ENCODE measurements at regions not wholly inside any gene's neighbourhood (a gene's known extent, or its start where the extent isn't known, plus 50 kb on each side); places are given as distances from the start of the nearest gene placed in this dataset.

DNA sequence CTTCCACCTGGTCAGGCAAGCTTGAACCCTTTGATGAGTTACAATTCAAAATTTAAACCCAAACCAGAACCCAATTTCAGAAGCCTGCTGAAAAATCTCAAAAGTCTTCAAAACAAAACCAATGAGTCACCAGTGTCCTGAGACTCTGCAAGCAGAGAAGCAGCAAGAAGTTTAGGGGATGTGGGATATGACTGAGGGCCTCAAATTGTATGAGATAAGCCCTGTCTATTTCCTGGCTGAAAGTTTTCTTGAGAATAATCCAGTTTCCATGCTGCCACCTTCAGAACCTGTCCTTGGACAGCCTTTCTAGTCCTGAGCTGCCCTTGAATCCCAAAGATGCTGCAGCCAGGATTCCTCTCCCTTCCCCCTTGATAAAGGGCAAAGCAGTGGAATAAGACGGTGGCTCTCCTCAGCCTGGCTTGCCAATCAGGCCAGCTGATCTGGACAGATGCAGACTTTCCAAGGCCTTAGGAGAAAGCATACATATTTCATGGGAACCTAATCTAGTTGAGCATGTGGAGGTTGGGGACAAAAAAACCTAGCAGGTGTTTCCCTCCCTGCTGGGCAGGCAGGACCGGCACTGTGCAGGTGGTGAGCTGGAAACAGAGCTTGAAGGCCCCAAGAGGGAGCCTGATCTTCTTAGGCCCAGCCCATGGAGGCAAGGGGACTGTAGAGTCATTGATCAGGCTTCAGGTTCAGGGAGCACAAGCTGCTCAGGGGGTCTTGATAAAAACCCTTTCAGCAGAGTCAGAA is 278.0 kb upstream of the MGAT5 start:
- Histone ChIP-seq H3K36me3 (replicated peaks in 1 of 2; ENCODE audit: control insufficient read depth in 1 of 2, insufficient read depth in 2 of 2, low read length in 1 of 2) (no peaks in the 10 kb centered on the region), H3K9ac (no peak overlapping the region), H3K27me3 (ENCODE audit: insufficient read depth) (no peaks in the 10 kb centered on the region), H3K9me2 (no peaks in the 10 kb centered on the region), H3K9me3 (no peaks in the 10 kb centered on the region), H3K79me2 (ENCODE audit: insufficient read depth) (no peaks in the 10 kb centered on the region), H3K4me1 (ENCODE audit: control insufficient read depth in 1 of 2, insufficient read depth in 2 of 2, low read depth in 1 of 2, low read length in 1 of 2) (no peaks in the 10 kb centered on the region), H3K4me2 (no peak overlapping the region), H2AFZ (ENCODE audit: low read depth) (no peak overlapping the region), H3K27ac (ENCODE audit: low read depth in 2 of 2, low read length in 1 of 2) (no peak overlapping the region), H3F3A (replicated peaks; ENCODE audit: insufficient read depth) (no peaks in the 10 kb centered on the region), H4K20me1 (ENCODE audit: insufficient read depth) (no peaks in the 10 kb centered on the region), H3K4me3 (ENCODE audit: low read depth in 2 of 2, low read length in 1 of 2) (no peak overlapping the region)
- ChIA-PET POLR2A (no interaction called here), CTCF (interaction anchor here (0.6 kb wide), 1 partner anchor 34 kb away, joined by 3 read pairs; no protein-coding TSS in a partner anchor)
- no peak for TF ChIP-seq EZH2phosphoT487 (IDR thresholded peaks at IDR 0.05; ENCODE audit: borderline replicate concordance, low read depth)
- no peak for TF ChIP-seq MEF2A (IDR thresholded peaks at IDR 0.05; ENCODE audit: borderline replicate concordance, low read depth)
- no peak for TF ChIP-seq GABPA (IDR thresholded peaks at IDR 0.05; ENCODE audit: low read depth)
- 21% methylated on average over 2 of the region's 2 CpGs for WGBS (ENCODE audit: low lambda C conversion rate)
- DNase-seq = no peak

GRCh38 chr2:133976659-133977058 is 277.2 kb upstream of the MGAT5 start:
- no peak for DNase-seq
- Histone ChIP-seq H3K4me1 (ENCODE audit: control insufficient read depth in 1 of 2, insufficient read depth in 2 of 2, low read depth in 1 of 2, low read length in 1 of 2) (no peaks in the 10 kb centered on the region), H3K27ac (ENCODE audit: low read depth in 2 of 2, low read length in 1 of 2) (no peak overlapping the region), H3K79me2 (ENCODE audit: insufficient read depth) (no peaks in the 10 kb centered on the region), H3K27me3 (ENCODE audit: insufficient read depth) (no peaks in the 10 kb centered on the region), H3K36me3 (replicated peaks in 1 of 2; ENCODE audit: control insufficient read depth in 1 of 2, insufficient read depth in 2 of 2, low read length in 1 of 2) (no peaks in the 10 kb centered on the region), H4K20me1 (ENCODE audit: insufficient read depth) (no peaks in the 10 kb centered on the region), H3K4me3 (ENCODE audit: low read depth in 2 of 2, low read length in 1 of 2) (no peak overlapping the region), H3K9me3 (no peaks in the 10 kb centered on the region), H3K9ac (no peak overlapping the region), H3K4me2 (no peak overlapping the region), H3F3A (replicated peaks; ENCODE audit: insufficient read depth) (no peaks in the 10 kb centered on the region), H3K9me2 (no peaks in the 10 kb centered on the region), H2AFZ (ENCODE audit: low read depth) (no peak overlapping the region)
- POLR2A ChIA-PET = no interaction called here
- TF ChIP-seq MXI1 (IDR thresholded peaks at IDR 0.05; ENCODE audit: low read depth, low read length) = no peak
- no peak for TF ChIP-seq TEAD4 (IDR thresholded peaks at IDR 0.05; ENCODE audit: borderline replicate concordance, insufficient read depth)
- no peak for TF ChIP-seq ZBTB33 (IDR thresholded peaks at IDR 0.05; ENCODE audit: borderline replicate concordance, low read depth)
- TF ChIP-seq FOSL2 (IDR thresholded peaks at IDR 0.05; ENCODE audit: borderline replicate concordance, low read depth) = no peak
- TF ChIP-seq YY1 (IDR thresholded peaks at IDR 0.05; ENCODE audit: low read depth) = no peak
- TF ChIP-seq CTCF (IDR thresholded peaks at IDR 0.05) = no peak
- no peak for TF ChIP-seq TCF12 (IDR thresholded peaks at IDR 0.05)
- CTCF ChIA-PET = interaction anchor here (0.6 kb wide), 1 partner anchor 35 kb away, joined by 3 read pairs; no protein-coding TSS in a partner anchor
